GM13977 (cell line): ENCODE measurements at regions not wholly inside any gene's neighbourhood (a gene's known extent, or its start where the extent isn't known, plus 50 kb on each side); places are given as distances from the start of the nearest gene placed in this dataset.

Experiments used
- DNase-seq: peaks from one replicate; pipeline ENCODE4 v3.0.0; 2012; ENCODE audit warnings: low spot score
- CTCF ChIP-seq: IDR thresholded peaks from 2 replicates; pipeline ENCODE4 v1.5.1; 2012; ENCODE audit warnings: mild to moderate bottlenecking, control low read depth; ENCODE audit not compliant: insufficient read depth; ENCODE audit errors: extremely low read depth, missing control alignments
- in situ Hi-C: fragments of 300-500 bp; cut with MboI; formaldehyde crosslinking; loops from one replicate; pipeline ENCODE4 v1.12.0; 2022; ENCODE audit warnings: low sequenced_read_pairs, low pct_unique_long_range_greater_than_20kb, mixed read lengths, inconsistent platforms; ENCODE audit not compliant: unreplicated experiment

GRCh38 chr13:76641056-76641455, 245.1 kb downstream of the KCTD12 start:
- in situ Hi-C loops: no loop called here
- no peak for DNase-seq
- no peak for TF ChIP-seq CTCF

- in situ Hi-C loops: no loop called here
- DNase-seq: no peak
- no peak for TF ChIP-seq CTCF
Measured at GRCh38 chr13:76638882-76639281, 247.3 kb downstream of the KCTD12 start.

- no peak for TF ChIP-seq CTCF
- DNase-seq: no peak
- in situ Hi-C loops: no loop called here
Measured at GRCh38 chr13:76638181-76638580, 248.0 kb downstream of the KCTD12 start.

GRCh38 chr13:76637641-76638141, 248.5 kb downstream of the KCTD12 start:
- no peak for TF ChIP-seq CTCF
- in situ Hi-C loops: no loop called here
- no peak for DNase-seq

- no peak for TF ChIP-seq CTCF
- in situ Hi-C loops: no loop called here
- DNase-seq: no peak
Measured at GRCh38 chr13:76636829-76637228, 249.4 kb downstream of the KCTD12 start.

GRCh38 chr13:76635232-76636230, 250.7 kb downstream of the KCTD12 start:
- TF ChIP-seq CTCF: no peak
- no peak for DNase-seq
- in situ Hi-C loops: no loop called here
